ENCODE measurements at regions not wholly inside any gene's neighbourhood (a gene's known extent, or its start where the extent isn't known, plus 50 kb on each side); places are given as distances from the start of the nearest gene placed in this dataset.

- no peak for DNase-seq
These were observed 170.8 kb upstream of the SAMSN1 start for GRCh38 chr21:14716761-14717396.

GRCh38 chr21:14713109-14713508 is 167.0 kb upstream of the SAMSN1 start:
- no peak for DNase-seq

- no peak for DNase-seq
These were observed 166.1 kb upstream of the SAMSN1 start for GRCh38 chr21:14712121-14712715.

GRCh38 chr21:14711287-14711686 is 165.2 kb upstream of the SAMSN1 start:
- no peak for DNase-seq

- no peak for DNase-seq
These were observed 161.5 kb upstream of the SAMSN1 start for GRCh38 chr21:14707511-14708020.

GRCh38 chr21:14706712-14707510 is 160.8 kb upstream of the SAMSN1 start:
- DNase-seq = no peak

GRCh38 chr21:14699433-14700407 is 153.6 kb upstream of the SAMSN1 start:
- no peak for DNase-seq

GRCh38 chr21:14697769-14698168 is 151.7 kb upstream of the SAMSN1 start:
- DNase-seq = no peak

GRCh38 chr21:14694817-14695216 is 148.7 kb upstream of the SAMSN1 start:
- no peak for DNase-seq

- no peak for DNase-seq
These were observed 147.9 kb upstream of the SAMSN1 start for GRCh38 chr21:14693997-14694396.

- DNase-seq = no peak
These were observed 145.8 kb upstream of the SAMSN1 start for GRCh38 chr21:14691914-14692313.

- no peak for DNase-seq
These were observed 144.8 kb upstream of the SAMSN1 start for GRCh38 chr21:14690886-14691285.

- DNase-seq = no peak
These were observed 142.8 kb upstream of the SAMSN1 start for GRCh38 chr21:14688936-14689335.

- no peak for DNase-seq
These were observed 142.3 kb upstream of the SAMSN1 start for GRCh38 chr21:14688412-14688811.

GRCh38 chr21:14687268-14687625 is 141.1 kb upstream of the SAMSN1 start:
- no peak for DNase-seq

- DNase-seq = no peak
These were observed 140.6 kb upstream of the SAMSN1 start for GRCh38 chr21:14686466-14687267.

- DNase-seq = no peak
These were observed 139.5 kb upstream of the SAMSN1 start for GRCh38 chr21:14685568-14685967.

GRCh38 chr21:14684071-14684470 is 138.0 kb upstream of the SAMSN1 start:
- DNase-seq = no peak

GRCh38 chr21:14683063-14683462 is 136.9 kb upstream of the SAMSN1 start:
- no peak for DNase-seq

- no peak for DNase-seq
These were observed 133.0 kb upstream of the SAMSN1 start for GRCh38 chr21:14678973-14679574.

- no peak for DNase-seq
These were observed 131.6 kb upstream of the SAMSN1 start for GRCh38 chr21:14677639-14678179.
